DND-41 (cell line): ENCODE measurements at regions not wholly inside any gene's neighbourhood (a gene's known extent, or its start where the extent isn't known, plus 50 kb on each side); places are given as distances from the start of the nearest gene placed in this dataset.

Experiments
- ATAC-seq: fragments of 200-7000 bp; cut with Tn5 transposase; 3 replicates; pipeline ENCODE4 v1.9.1; 2021; ENCODE audit warnings: low read depth; ENCODE audit not compliant: insufficient read depth
- DNase-seq: peaks from one replicate; pipeline ENCODE4 v3.0.0-alpha.2; 2020
- H2AFZ ChIP-seq: 2 replicates; pipeline ENCODE4 v1.6.0; 2012; ENCODE audit warnings: low read depth, low read length
- H3K27ac ChIP-seq: 2 replicates; pipeline ENCODE4 v1.5.1; 2012; ENCODE audit warnings: low read length, inconsistent platforms
- H3K27me3 ChIP-seq: fragments of 200-600 bp; sonication (generic); 2 replicates; pipeline ENCODE4 v1.6.0; 2012; ENCODE audit warnings: low read length, mild to moderate bottlenecking, inconsistent platforms; ENCODE audit not compliant: insufficient read depth, poor library complexity
- H3K36me3 ChIP-seq: 2 replicates; pipeline ENCODE4 v1.5.1; 2012; ENCODE audit warnings: low read length, inconsistent platforms; ENCODE audit not compliant: insufficient read depth
- H3K4me1 ChIP-seq: 2 replicates; pipeline ENCODE4 v1.5.1; 2012; ENCODE audit warnings: mild to moderate bottlenecking, low read length; ENCODE audit not compliant: insufficient read depth
- H3K4me2 ChIP-seq: 2 replicates; pipeline ENCODE4 v1.6.0; 2012; ENCODE audit warnings: mild to moderate bottlenecking, moderate library complexity, low read length, inconsistent platforms; ENCODE audit not compliant: insufficient read depth
- H3K4me3 ChIP-seq, 2 experiments: fragments of 200-600 bp in 1 of 2; shearing (Covaris generic) in 1 of 2; 2 replicates each; pipeline ENCODE4 v1.5.1; 2012 to 2016; ENCODE audit warnings: inconsistent platforms in 2 of 2, low read length in 2 of 2, mild to moderate bottlenecking in 2 of 2, low read depth in 1 of 2, moderate library complexity in 1 of 2
- H3K79me2 ChIP-seq: 2 replicates; pipeline ENCODE4 v1.6.0; 2012; ENCODE audit warnings: low read length, inconsistent platforms; ENCODE audit not compliant: insufficient read depth
- H3K9ac ChIP-seq: 2 replicates; pipeline ENCODE4 v1.6.0; 2012; ENCODE audit warnings: low read depth, mild to moderate bottlenecking, inconsistent platforms, low read length, moderate library complexity
- H3K9me3 ChIP-seq: 2 replicates; pipeline ENCODE4 v1.5.1; 2012; ENCODE audit warnings: low read length, moderate library complexity, mild to moderate bottlenecking, inconsistent platforms; ENCODE audit not compliant: insufficient read depth, severe bottlenecking
- H4K20me1 ChIP-seq: 2 replicates; pipeline ENCODE4 v1.6.0; 2012; ENCODE audit warnings: low read length; ENCODE audit not compliant: insufficient read depth
- EZH2 ChIP-seq: IDR thresholded peaks from 3 replicates; pipeline ENCODE4 v1.6.1; 2012; ENCODE audit warnings: borderline replicate concordance, low read depth, mild to moderate bottlenecking, moderate library complexity, low read length, inconsistent platforms; ENCODE audit not compliant: severe bottlenecking
- TF ChIP-seq, protein P1 (sequence below): IDR thresholded peaks from 2 replicates; pipeline ENCODE4 v1.5.1; 2012; ENCODE audit warnings: borderline replicate concordance, low read length, moderate library complexity, mild to moderate bottlenecking; ENCODE audit not compliant: poor library complexity, severe bottlenecking; ENCODE audit errors: extremely low read depth

DNA sequence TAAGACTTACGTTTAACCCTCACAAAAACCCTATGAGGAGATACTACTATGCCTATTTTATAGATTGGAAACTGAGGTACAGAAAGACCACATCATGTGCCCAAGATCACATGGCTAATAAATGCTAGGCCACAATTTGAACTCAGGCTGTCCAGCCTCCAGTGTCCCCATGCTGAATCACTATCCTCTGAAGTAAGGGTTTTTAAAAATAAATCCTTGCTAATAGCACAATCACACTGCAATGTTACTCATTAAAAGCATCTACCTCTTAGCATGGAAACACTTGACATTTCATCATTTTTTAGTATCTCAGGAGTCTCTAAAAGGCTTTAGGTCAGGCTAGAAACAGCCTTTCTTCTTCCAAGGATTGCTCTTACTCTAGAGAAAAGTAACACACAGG, 50.0 kb upstream of the PPP1R3C start:
- Histone ChIP-seq H3K9ac (no peak overlapping the region), H3K9me3 (no peaks in the 10 kb centered on the region), H3K27me3 (peaks cover 3% of the 10 kb centered on the region), H2AFZ (no peak overlapping the region), H3K27ac (no peak overlapping the region), H3K4me3 (no peak overlapping the region), H3K4me2 (no peak overlapping the region), H3K4me1 (no peaks in the 10 kb centered on the region), H4K20me1 (no peaks in the 10 kb centered on the region), H3K79me2 (no peaks in the 10 kb centered on the region), H3K36me3 (no peaks in the 10 kb centered on the region)
- ATAC-seq = no peak
- DNase-seq = no peak
- TF ChIP-seq, protein P1, sequence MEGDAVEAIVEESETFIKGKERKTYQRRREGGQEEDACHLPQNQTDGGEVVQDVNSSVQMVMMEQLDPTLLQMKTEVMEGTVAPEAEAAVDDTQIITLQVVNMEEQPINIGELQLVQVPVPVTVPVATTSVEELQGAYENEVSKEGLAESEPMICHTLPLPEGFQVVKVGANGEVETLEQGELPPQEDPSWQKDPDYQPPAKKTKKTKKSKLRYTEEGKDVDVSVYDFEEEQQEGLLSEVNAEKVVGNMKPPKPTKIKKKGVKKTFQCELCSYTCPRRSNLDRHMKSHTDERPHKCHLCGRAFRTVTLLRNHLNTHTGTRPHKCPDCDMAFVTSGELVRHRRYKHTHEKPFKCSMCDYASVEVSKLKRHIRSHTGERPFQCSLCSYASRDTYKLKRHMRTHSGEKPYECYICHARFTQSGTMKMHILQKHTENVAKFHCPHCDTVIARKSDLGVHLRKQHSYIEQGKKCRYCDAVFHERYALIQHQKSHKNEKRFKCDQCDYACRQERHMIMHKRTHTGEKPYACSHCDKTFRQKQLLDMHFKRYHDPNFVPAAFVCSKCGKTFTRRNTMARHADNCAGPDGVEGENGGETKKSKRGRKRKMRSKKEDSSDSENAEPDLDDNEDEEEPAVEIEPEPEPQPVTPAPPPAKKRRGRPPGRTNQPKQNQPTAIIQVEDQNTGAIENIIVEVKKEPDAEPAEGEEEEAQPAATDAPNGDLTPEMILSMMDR = no peak
- TF ChIP-seq EZH2 = no peak
